Heart right ventricle (tissue), 16 donors: ENCODE measurements at regions not wholly inside any gene's neighbourhood (a gene's known extent, or its start where the extent isn't known, plus 50 kb on each side); places are given as distances from the start of the nearest gene placed in this dataset.
"Not testable (repeated sequence)": the region's sequence is repeated elsewhere in the genome, so short reads cannot be mapped to it uniquely, and the experiment has no call there.

Experiments
- ATAC-seq, 8 donors: fragments of 200-7000 bp; cut with Tn5 transposase; one replicate each; pipeline ENCODE4 v1.9.1; 2020; ENCODE audit warnings: mild to moderate bottlenecking in 8 of 8, moderate library complexity in 8 of 8, moderate number of reproducible peaks in 1 of 8
- DNase-seq, 2 donors: peaks; one replicate each; pipeline ENCODE4 v3.0.0-alpha.2; 2020
- H3K27ac ChIP-seq, 10 donors: fragments of 200-600 bp; sonication (generic) in 2 of 10; one replicate each; pipeline versions ENCODE4 v1.5.0 to v1.8.0; 2020 to 2022; ENCODE audit warnings: mild to moderate bottlenecking in 3 of 10
- H3K27me3 ChIP-seq, 7 donors: fragments of 200-600 bp; one replicate each; pipeline ENCODE4 v1.8.0; 2021 to 2022; ENCODE audit warnings: mild to moderate bottlenecking in 2 of 7
- H3K36me3 ChIP-seq, 9 donors: fragments of 200-600 bp; sonication (generic) in 1 of 9; one replicate each; pipeline versions ENCODE4 v1.5.0 to v1.8.0; 2020 to 2022; ENCODE audit warnings: mild to moderate bottlenecking in 2 of 9
- H3K4me1 ChIP-seq, 9 donors: fragments of 200-600 bp; sonication (generic) in 1 of 9; one replicate each; pipeline versions ENCODE4 v1.5.0 to v1.8.0; 2020 to 2022; ENCODE audit warnings: mild to moderate bottlenecking in 4 of 9
- H3K4me3 ChIP-seq, 10 donors: fragments of 200-600 bp; sonication (generic) in 2 of 10; one replicate each; pipeline versions ENCODE4 v1.5.0 to v1.8.0; 2020 to 2022; ENCODE audit warnings: mild to moderate bottlenecking in 7 of 10, moderate library complexity in 2 of 10
- H3K9me3 ChIP-seq, 11 donors: fragments of 200-600 bp in 10 of 11; sonication (generic) in 2 of 11; one replicate each; pipeline versions ENCODE4 v1.5.0 to v1.8.0; 2013 to 2022; ENCODE audit warnings: mild to moderate bottlenecking in 2 of 11, control low read depth in 1 of 11, moderate library complexity in 1 of 11
- CTCF ChIP-seq, 9 donors: fragments of 200-600 bp; sonication (generic) in 2 of 9; IDR thresholded peaks; one replicate each; pipeline versions ENCODE4 v1.5.0 to v1.8.0; 2021 to 2022; ENCODE audit warnings: antibody characterized with exemption in 9 of 9, mild to moderate bottlenecking in 5 of 9, moderate library complexity in 1 of 9
- WGBS, 2 donors: extraction: QIAGEN DNeasy Blood & Tissue Kit; methylation state at CpG; one replicate each; pipeline ENCODE4 v1.1.7; 2013; ENCODE audit warnings: inconsistent platforms in 1 of 2; 5-methylcytosine and 5-hydroxymethylcytosine counted together
- intact Hi-C, 10 donors: fragments of 100-400 bp; cut with DNase I; formaldehyde crosslinking; loops; one replicate each; pipeline versions ENCODE4 v1.11.1 to v1.14.2; 2022
- donor health status: Arrhythmogenic right ventricular cardiomyopathy.
- donor health status: ischemic (EF 13 %, LVEDD 7.1; RV severe dilation, severe dysfunction).
- donor health status: healthy with polysubstance abuse.
- donor health status: DM: no; HTN: yes; CAD: no.
- donor health status: DM: no; HTN: no; CAD: no.
- donor health status: ischemic (EF 25% LVEDD 6.9; RV normal size, moderate dysfunction).
- donor health status: ischemic (EF 25% LVEDD 5.7; RV mildly dilated, moderate dysfunction).
- donor health status: healthy.
- donor health status: DM: yes; HTN: yes; CAD: no.
- donor health status: Ischemic cardiomyopathy.
- donor health status: ischemic (EF 35%, LVEDD 5.7; RV mildly dilated, moderate dysfunction).
- donor health status: nonischemic (EF 11% LVEDD 7.7; RV severe dilation, severe dysfunction).
- donor health status: DM: yes; HTN: yes; CAD: no.
- donor health status: PGD.
- donor health status: ischemic (EF 29% LVEDD 5.4; RV normal size, mild dysfunction).
- donor health status: nonischemic (EF 23%, LVEDD 6.1; RV moderate dilation, normal function).

- Histone ChIP-seq H3K4me3 (no peak overlapping the region), H3K9me3 (peaks cover 0 to 18% (median 0%) of the 10 kb centered on the region in 11 donors), H3K4me1 (peaks cover 0 to 14% (median 0%) of the 10 kb centered on the region in 9 donors), H3K36me3 (no peaks in the 10 kb centered on the region), H3K27me3 (no peaks in the 10 kb centered on the region), H3K27ac (no peak overlapping the region)
- intact Hi-C loops = no loop called here
- ATAC-seq (no peak), DNase-seq (no peak)
- 37 to 55% methylated on average over 1 of the region's 1 CpG for WGBS, 2 donors
- no peak for TF ChIP-seq CTCF (IDR thresholded peaks at IDR 0.05)
Measured at GRCh38 chr1:96558635-96559034, 162.9 kb upstream of the PTBP2 start.

GRCh38 chr1:96559181-96559580, 162.4 kb upstream of the PTBP2 start:
- H3K27ac ChIP-seq = no peak overlapping the region
- 48 to 66% methylated on average over 4 of the region's 4 CpGs for WGBS, 2 donors
- no peak for ATAC-seq

GRCh38 chr1:96559707-96560596, 161.6 kb upstream of the PTBP2 start:
- intact Hi-C loops = no loop called here
- no peak overlapping the region for H3K4me3 ChIP-seq
- ATAC-seq (peak in 3 of 8 donors; percentile 65 to 91 (median 71)), DNase-seq (no peak)
- no peaks in the 10 kb centered on the region for H3K27me3 ChIP-seq
- H3K36me3 ChIP-seq = no peaks in the 10 kb centered on the region
- WGBS, 2 donors = 83 to 87% methylated on average over 4 of the region's 4 CpGs
- peaks cover 0 to 14% (median 0%) of the 10 kb centered on the region in 9 donors for H3K4me1 ChIP-seq
- peak overlapping the region in 2 of 10 donors; percentile 16 to 36 for H3K27ac ChIP-seq
- H3K9me3 ChIP-seq = peaks cover 0 to 18% (median 0%) of the 10 kb centered on the region in 11 donors
- no peak for TF ChIP-seq CTCF (IDR thresholded peaks at IDR 0.05)

More at GRCh38 chr1:96559181-96559580, 162.4 kb upstream of the PTBP2 start:
- no peak for DNase-seq
- H3K9me3 ChIP-seq = peaks cover 0 to 18% (median 0%) of the 10 kb centered on the region in 11 donors
- no peak for TF ChIP-seq CTCF (IDR thresholded peaks at IDR 0.05)
- no peaks in the 10 kb centered on the region for H3K27me3 ChIP-seq
- peak overlapping the region in 1 of 10 donors; percentile 21 for H3K4me3 ChIP-seq
- no peaks in the 10 kb centered on the region for H3K36me3 ChIP-seq
- intact Hi-C loops = no loop called here
- peaks cover 0 to 14% (median 0%) of the 10 kb centered on the region in 9 donors for H3K4me1 ChIP-seq

GRCh38 chr1:96562094-96562493, 159.5 kb upstream of the PTBP2 start:
- Histone ChIP-seq H3K4me1 (peaks cover 0 to 14% (median 0%) of the 10 kb centered on the region in 9 donors), H3K4me3 (no peak overlapping the region), H3K9me3 (peaks cover 0 to 18% (median 0%) of the 10 kb centered on the region in 11 donors), H3K27me3 (no peaks in the 10 kb centered on the region), H3K36me3 (no peaks in the 10 kb centered on the region), H3K27ac (no peak overlapping the region)
- ATAC-seq (no peak), DNase-seq (no peak)
- intact Hi-C loops = no loop called here
- no peak for TF ChIP-seq CTCF (IDR thresholded peaks at IDR 0.05)

GRCh38 chr1:96564401-96564800, 157.2 kb upstream of the PTBP2 start:
- 76 to 95% methylated on average over 3 of the region's 3 CpGs for WGBS, 2 donors

More at GRCh38 chr1:96564401-96564800, 157.2 kb upstream of the PTBP2 start:
- DNase-seq, H3K27ac ChIP-seq, intact Hi-C loops, ATAC-seq, H3K4me3 ChIP-seq, H3K36me3 ChIP-seq, H3K27me3 ChIP-seq: not testable (repeated sequence)
- Histone ChIP-seq H3K9me3 (peaks cover 0 to 18% (median 0%) of the 10 kb centered on the region in 11 donors), H3K4me1 (peaks cover 0 to 14% (median 0%) of the 10 kb centered on the region in 9 donors)
